H1 (cell line): ENCODE measurements at regions not wholly inside any gene's neighbourhood (a gene's known extent, or its start where the extent isn't known, plus 50 kb on each side); places are given as distances from the start of the nearest gene placed in this dataset.

Source experiments
- CTCF ChIA-PET: fragments of 300-600 bp; sonication (Branson Sonifier 250); formaldehyde crosslinking; loops from one replicate; lab custom pipeline; 2021; ENCODE audit not compliant: partially characterized antibody; lab: Charles Lee
- POLR2A ChIA-PET: fragments of 300-600 bp; sonication (Branson Sonifier 250); formaldehyde crosslinking; loops from one replicate; lab custom pipeline; 2021; ENCODE audit warnings: inconsistent platforms; ENCODE audit not compliant: partially characterized antibody; lab: Charles Lee
- DNase-seq, 2 experiments: peaks; one replicate each; pipeline versions ENCODE4 v3.0.0 to v3.0.0-alpha.2; 2010 to 2022; ENCODE audit warnings: low spot score in 2 of 2, low read depth in 1 of 2, mixed read lengths in 1 of 2
- FAIRE-seq: peaks from 2 replicates; lab custom pipeline; 2011; peaks lifted over from hg19 to GRCh38; lab: Jason Lieb, UNC
- H2AFZ ChIP-seq: 2 replicates; pipeline ENCODE4 v1.8.1; 2012; ENCODE audit warnings: low read length, inconsistent platforms
- H2AK5ac ChIP-seq: 2 replicates; pipeline ENCODE4 v1.6.1; 2013; ENCODE audit warnings: low read depth, low read length
- H2BK120ac ChIP-seq: replicated peaks from 2 replicates; pipeline ENCODE3; 2013; ENCODE audit warnings: low read depth, low read length, inconsistent platforms
- H2BK12ac ChIP-seq: 2 replicates; pipeline ENCODE4 v1.6.1; 2013; ENCODE audit warnings: low read depth, low read length
- H2BK15ac ChIP-seq: 2 replicates; pipeline ENCODE4 v1.6.1; 2013; ENCODE audit warnings: low read length
- H2BK20ac ChIP-seq: 2 replicates; pipeline ENCODE4 v1.6.1; 2013; ENCODE audit warnings: low read length
- H2BK5ac ChIP-seq: 2 replicates; pipeline ENCODE4 v1.6.1; 2013; ENCODE audit warnings: low read depth, low read length
- H3K14ac ChIP-seq: 2 replicates; pipeline ENCODE4 v1.6.1; 2013; ENCODE audit warnings: inconsistent platforms; ENCODE audit not compliant: insufficient read length
- H3K18ac ChIP-seq: 2 replicates; pipeline ENCODE4 v1.6.1; 2013; ENCODE audit warnings: low read length; ENCODE audit errors: extremely low read depth
- H3K23ac ChIP-seq: 2 replicates; pipeline ENCODE4 v1.6.1; 2013; ENCODE audit warnings: inconsistent platforms; ENCODE audit not compliant: insufficient read length
- H3K23me2 ChIP-seq: 2 replicates; pipeline ENCODE4 v1.6.1; 2013; ENCODE audit warnings: low read depth, low read length
- H3K27ac ChIP-seq: 2 replicates; pipeline ENCODE4 v1.6.1; 2011; ENCODE audit warnings: low read depth, low read length, inconsistent platforms
- H3K27me3 ChIP-seq, 4 experiments: replicated peaks in 1 of 4; 1 replicate in 1 of 4; 2 replicates in 3 of 4; pipeline versions ENCODE4 v1.6.1 to v1.8.1; 2011 to 2013; ENCODE audit warnings: low read length in 3 of 4, mild to moderate bottlenecking in 3 of 4, inconsistent platforms in 2 of 4, mixed read lengths in 2 of 4, moderate library complexity in 1 of 4; ENCODE audit not compliant: control insufficient read depth in 3 of 4, insufficient read depth in 3 of 4; ENCODE audit errors: extremely low read depth in 1 of 4
- H3K36me3 ChIP-seq, 4 experiments: 2 replicates each; pipeline versions ENCODE4 v1.6.1 to v1.8.1; 2011 to 2013; ENCODE audit warnings: mild to moderate bottlenecking in 4 of 4, low read length in 3 of 4, moderate library complexity in 2 of 4, control low read depth in 1 of 4, inconsistent platforms in 1 of 4; ENCODE audit not compliant: insufficient read depth in 4 of 4, control insufficient read depth in 2 of 4
- H3K4ac ChIP-seq: replicated peaks from 2 replicates; pipeline ENCODE3; 2013; ENCODE audit warnings: low read length, low read depth, mixed read lengths, inconsistent platforms; ENCODE audit not compliant: insufficient read length
- H3K4me1 ChIP-seq, 4 experiments: replicated peaks in 1 of 4; 1 replicate in 1 of 4; 2 replicates in 3 of 4; pipeline versions ENCODE4 v1.6.1 to v1.8.1; 2011 to 2013; ENCODE audit warnings: low read length in 3 of 4, inconsistent platforms in 2 of 4, mixed read lengths in 1 of 4; ENCODE audit not compliant: insufficient read depth in 4 of 4, control insufficient read depth in 3 of 4
- H3K4me2 ChIP-seq, 2 experiments: 2 replicates each; pipeline versions ENCODE4 v1.6.1 to v1.8.1; 2011 to 2013; ENCODE audit warnings: low read depth in 2 of 2, low read length in 2 of 2, control low read depth in 1 of 2, inconsistent platforms in 1 of 2, mild to moderate bottlenecking in 1 of 2; ENCODE audit not compliant: insufficient read depth in 1 of 2
- H3K4me3 ChIP-seq, 4 experiments: fragments of 200-600, 300-600 bp in 1 of 4; sonication (generic), shearing (Covaris generic), sonication (Bioruptor Twin) in 1 of 4; 2 replicates each; pipeline versions ENCODE4 v1.5.1 to v1.8.1; 2011 to 2016; ENCODE audit warnings: low read length in 4 of 4, low read depth in 3 of 4, control low read depth in 2 of 4, inconsistent platforms in 2 of 4, mild to moderate bottlenecking in 2 of 4, mixed read lengths in 1 of 4, moderate library complexity in 1 of 4; ENCODE audit not compliant: insufficient read depth in 2 of 4; ENCODE audit errors: extremely low read depth in 1 of 4
- H3K56ac ChIP-seq: replicated peaks from 2 replicates; pipeline ENCODE3; 2013; ENCODE audit warnings: low read depth, mild to moderate bottlenecking, mixed read lengths, low read length, inconsistent platforms; ENCODE audit not compliant: insufficient read length
- H3K79me1 ChIP-seq: 2 replicates; pipeline ENCODE4 v1.6.1; 2013; ENCODE audit warnings: low read depth, low read length, control low read depth
- H3K79me2 ChIP-seq, 2 experiments: 2 replicates each; pipeline versions ENCODE4 v1.6.1 to v1.8.1; 2012 to 2013; ENCODE audit warnings: low read length in 2 of 2, mild to moderate bottlenecking in 2 of 2, inconsistent platforms in 1 of 2; ENCODE audit not compliant: insufficient read depth in 2 of 2, control insufficient read depth in 1 of 2
- H3K9ac ChIP-seq, 4 experiments: replicated peaks in 1 of 4; 1 replicate in 1 of 4; 2 replicates in 3 of 4; pipeline versions ENCODE4 v1.6.1 to v1.8.1; 2011 to 2013; ENCODE audit warnings: low read depth in 3 of 4, low read length in 3 of 4, control low read depth in 2 of 4, mild to moderate bottlenecking in 2 of 4, moderate library complexity in 2 of 4, inconsistent platforms in 1 of 4; ENCODE audit errors: extremely low read depth in 1 of 4
- H3K9me3 ChIP-seq, 2 experiments: 2 replicates each; pipeline versions ENCODE4 v1.6.1 to v1.8.1; 2012 to 2013; ENCODE audit warnings: mild to moderate bottlenecking in 2 of 2, moderate library complexity in 2 of 2, control low read depth in 1 of 2, inconsistent platforms in 1 of 2, low read depth in 1 of 2, low read length in 1 of 2, mixed read lengths in 1 of 2; ENCODE audit not compliant: insufficient read depth in 2 of 2
- H4K20me1 ChIP-seq, 2 experiments: replicated peaks in 1 of 2; 2 replicates each; pipeline versions ENCODE3 to v1.8.1; 2011 to 2013; ENCODE audit warnings: inconsistent platforms in 2 of 2, low read length in 2 of 2, mild to moderate bottlenecking in 1 of 2; ENCODE audit not compliant: insufficient read depth in 2 of 2, control insufficient read depth in 1 of 2
- H4K5ac ChIP-seq: 2 replicates; pipeline ENCODE4 v1.6.1; 2013; ENCODE audit warnings: low read length, low read depth, mixed read lengths, inconsistent platforms; ENCODE audit not compliant: insufficient read length
- H4K8ac ChIP-seq: 2 replicates; pipeline ENCODE4 v1.8.0; 2013; ENCODE audit warnings: mild to moderate bottlenecking, moderate library complexity, low read length, inconsistent platforms; ENCODE audit not compliant: insufficient read depth; ENCODE audit errors: extremely low read depth
- H4K91ac ChIP-seq: replicated peaks from 2 replicates; pipeline ENCODE3; 2013; ENCODE audit warnings: low read length, mixed read lengths, inconsistent platforms; ENCODE audit not compliant: insufficient read length
- BCL11A ChIP-seq, 2 experiments: IDR thresholded peaks; one replicate each; pipeline ENCODE4 v1.6.1; 2011; ENCODE audit warnings: low read depth in 2 of 2, low read length in 2 of 2, mild to moderate bottlenecking in 2 of 2
- CHD2 ChIP-seq: IDR thresholded peaks from 2 replicates; pipeline ENCODE4 v1.6.1; 2012; ENCODE audit warnings: low read length, improper control_type of control experiment
- CTBP2 ChIP-seq: IDR thresholded peaks from 2 replicates; pipeline ENCODE4 v1.7.0; 2011; ENCODE audit warnings: borderline replicate concordance, mild to moderate bottlenecking, moderate library complexity, mixed read lengths, low read length; ENCODE audit not compliant: insufficient read depth, insufficient read length
- KDM1A ChIP-seq: fragments of 200-600, 300-600 bp; sonication (generic); IDR thresholded peaks from 2 replicates; pipeline ENCODE4 v1.7.1; 2016; ENCODE audit warnings: mild to moderate bottlenecking, low read length, borderline replicate concordance
- PHF8 ChIP-seq: fragments of 200-600 bp; sonication (generic); conservative IDR thresholded peaks from 2 replicates; pipeline ENCODE4 v1.7.1; 2012; ENCODE audit warnings: low read depth, mild to moderate bottlenecking, inconsistent platforms, low read length, moderate library complexity
- POLR2AphosphoS5 ChIP-seq: IDR thresholded peaks from 2 replicates; pipeline ENCODE4 v1.6.1; 2011; ENCODE audit warnings: low read depth, low read length
- RNF2 ChIP-seq: fragments of 200-900, 300-1000 bp; sonication (generic); IDR thresholded peaks from 2 replicates; pipeline ENCODE4 v1.7.1; 2016; ENCODE audit warnings: borderline replicate concordance, low read depth, mild to moderate bottlenecking, antibody characterized with exemption, low read length; ENCODE audit not compliant: poor library complexity, severe bottlenecking; ENCODE audit errors: missing control alignments
- SAP30 ChIP-seq: fragments of 300-600 bp; sonication (generic); IDR thresholded peaks from 2 replicates; pipeline ENCODE4 v1.7.1; 2012; ENCODE audit warnings: low read length, moderate library complexity, mild to moderate bottlenecking, inconsistent platforms; ENCODE audit not compliant: insufficient read depth, insufficient replicate concordance
- SIN3A ChIP-seq, 2 experiments: IDR thresholded peaks in 1 of 2; conservative IDR thresholded peaks in 1 of 2; 2 replicates each; pipeline ENCODE4 v1.6.1; 2011 to 2012; ENCODE audit warnings: low read length in 2 of 2, improper control_type of control experiment in 1 of 2, low read depth in 1 of 2, mild to moderate bottlenecking in 1 of 2
- SUZ12 ChIP-seq: fragments of 200-600 bp; sonication (generic); IDR thresholded peaks from 2 replicates; pipeline ENCODE4 v1.6.1; 2012; ENCODE audit warnings: mild to moderate bottlenecking, inconsistent platforms, low read length, moderate library complexity, mixed read lengths
- TAF1 ChIP-seq: IDR thresholded peaks from 2 replicates; pipeline ENCODE4 v1.6.1; 2011; ENCODE audit warnings: mild to moderate bottlenecking, low read depth, low read length
- ZNF274 ChIP-seq: IDR thresholded peaks from 2 replicates; pipeline ENCODE4 v1.7.0; 2012; ENCODE audit warnings: low read length, borderline replicate concordance; ENCODE audit errors: extremely low read depth
- WGBS, 2 experiments: shearing (Covaris generic) in 1 of 2; methylation state at CpG; one replicate each; pipeline versions ENCODE4 v1.1.6 to v1.1.7; 2013 to 2015; ENCODE audit warnings: low lambda C conversion rate in 2 of 2, mixed read lengths in 2 of 2, inconsistent platforms in 1 of 2, low coverage in 1 of 2, missing lambda C conversion rate in 1 of 2; ENCODE audit not compliant: insufficient replicate concordance in 2 of 2, insufficient coverage in 1 of 2, insufficient read length in 1 of 2; ENCODE audit errors: extremely low coverage in 1 of 2, missing lambda C conversion rate in 1 of 2; 5-methylcytosine and 5-hydroxymethylcytosine counted together
- TF ChIP-seq, protein P1 (sequence below): IDR thresholded peaks from 2 replicates; pipeline ENCODE4 v1.6.1; 2012; ENCODE audit warnings: inconsistent platforms

DNA sequence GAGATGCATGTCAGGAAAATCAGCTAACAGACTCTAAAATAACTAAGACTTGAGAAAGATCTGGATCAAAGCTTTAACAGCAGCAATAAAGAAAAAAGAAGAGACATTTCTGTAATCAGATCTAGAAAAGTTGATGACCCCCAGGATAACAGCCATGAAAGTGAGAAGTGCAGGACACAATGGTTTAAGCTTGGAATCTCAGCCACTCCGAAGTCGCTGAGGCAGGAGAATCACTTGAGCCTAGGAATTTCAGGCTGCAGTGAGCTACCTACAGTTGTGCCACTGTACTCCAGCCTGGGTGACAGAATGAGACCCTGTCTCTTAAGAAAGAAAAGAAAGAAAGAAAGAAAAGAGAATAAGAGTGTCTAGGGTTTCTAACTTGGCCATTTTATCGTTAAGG lies 544.1 kb downstream of the CD83 start:
- H3K27ac ChIP-seq: no peak overlapping the region
- H4K5ac ChIP-seq: no peak overlapping the region
- CTCF ChIA-PET: interaction anchor here (0.8 to 1.7 kb wide), 4 partner anchors 10 to 383 kb away, joined by 3 to 4 read pairs (median 4); no protein-coding TSS in a partner anchor
- H4K8ac ChIP-seq: no peak overlapping the region
- WGBS, 2 experiments: 91% methylated on average over 3 of the region's 3 CpGs; no CpG with 5 or more reads in 1 of the 2 experiments
- H3K79me2 ChIP-seq: no peaks in the 10 kb centered on the region
- H3K36me3 ChIP-seq: no peaks in the 10 kb centered on the region
- no peak overlapping the region for H2BK120ac ChIP-seq
- H3K9ac ChIP-seq: no peak overlapping the region
- no peak overlapping the region for H2AFZ ChIP-seq
- POLR2A ChIA-PET: no interaction called here
- no peaks in the 10 kb centered on the region for H3K23me2 ChIP-seq
- no peak overlapping the region for H2BK15ac ChIP-seq
- no peak overlapping the region for H3K4me2 ChIP-seq
- no peaks in the 10 kb centered on the region; the same call in 1 of the 2 replicates for H3K79me1 ChIP-seq
- H2BK12ac ChIP-seq: peak overlapping the region; percentile 62; the same call in 1 of the 2 replicates
- H4K20me1 ChIP-seq: no peaks in the 10 kb centered on the region
- no peaks in the 10 kb centered on the region for H3K9me3 ChIP-seq
- H3K27me3 ChIP-seq: no peaks in the 10 kb centered on the region; a peak in 1 of 7 replicates
- H3K4me3 ChIP-seq: no peak overlapping the region
- no peak overlapping the region for H2BK20ac ChIP-seq
- no peak overlapping the region for H3K4ac ChIP-seq
- peaks cover 2 to 9% (median 5%) of the 10 kb centered on the region in 4 experiments; a peak in 5 of 7 replicates for H3K4me1 ChIP-seq
- 0 out of 2 replicates have a peak overlapping the region, but pooled peaks have one; percentile 16 for H2AK5ac ChIP-seq
- no peak overlapping the region for H4K91ac ChIP-seq
- no peak overlapping the region for H2BK5ac ChIP-seq
- no peak overlapping the region for H3K14ac ChIP-seq
- H3K18ac ChIP-seq: no peak overlapping the region; the same call in 1 of the 2 replicates
- DNase-seq: no peak
- no peak overlapping the region for H3K56ac ChIP-seq
- no peak overlapping the region for H3K23ac ChIP-seq
- no peak for FAIRE-seq
- TF ChIP-seq ZNF274: no peak
- no peak for TF ChIP-seq TAF1
- TF ChIP-seq BCL11A (IDR thresholded peaks at IDR 0.05; ENCODE audit: low read depth in 2 of 2, low read length in 2 of 2): no peak
- TF ChIP-seq CTBP2: no peak
- TF ChIP-seq, protein P1, sequence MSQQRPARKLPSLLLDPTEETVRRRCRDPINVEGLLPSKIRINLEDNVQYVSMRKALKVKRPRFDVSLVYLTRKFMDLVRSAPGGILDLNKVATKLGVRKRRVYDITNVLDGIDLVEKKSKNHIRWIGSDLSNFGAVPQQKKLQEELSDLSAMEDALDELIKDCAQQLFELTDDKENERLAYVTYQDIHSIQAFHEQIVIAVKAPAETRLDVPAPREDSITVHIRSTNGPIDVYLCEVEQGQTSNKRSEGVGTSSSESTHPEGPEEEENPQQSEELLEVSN: no peak
- TF ChIP-seq KDM1A: no peak
- TF ChIP-seq CHD2: no peak
- no peak for TF ChIP-seq PHF8
- no peak for TF ChIP-seq SIN3A (conservative IDR thresholded peaks at IDR 0.05 in 1 of 2, IDR thresholded peaks at IDR 0.05 in 1 of 2; ENCODE audit: low read depth in 1 of 2, low read length in 2 of 2)
- TF ChIP-seq SUZ12: no peak
- no peak for TF ChIP-seq POLR2AphosphoS5
- no peak for TF ChIP-seq RNF2
- no peak for TF ChIP-seq SAP30
